CD14-positive monocyte (primary cell): ENCODE measurements at regions not wholly inside any gene's neighbourhood (a gene's known extent, or its start where the extent isn't known, plus 50 kb on each side); places are given as distances from the start of the nearest gene placed in this dataset.

Source experiments
- DNase-seq, 3 donors: peaks; one replicate each; pipeline ENCODE4 v3.0.0-alpha.2; 2011 to 2022
- H2AFZ ChIP-seq: 2 replicates; pipeline ENCODE4 v1.6.0; 2012; ENCODE audit warnings: mild to moderate bottlenecking, low read depth, low read length, inconsistent platforms; ENCODE audit not compliant: insufficient read depth, poor library complexity, severe bottlenecking
- H3K27ac ChIP-seq, 2 donors: 1 replicate in 1 of 2; 2 replicates in 1 of 2; pipeline ENCODE4 v1.5.1; 2012 to 2013; ENCODE audit warnings: low read length in 2 of 2, control low read depth in 1 of 2, inconsistent platforms in 1 of 2, low read depth in 1 of 2, mild to moderate bottlenecking in 1 of 2
- H3K27me3 ChIP-seq, 2 donors: one replicate each; pipeline versions ENCODE4 v1.6.0 to v1.6.1; 2011 to 2013; ENCODE audit warnings: low read length in 2 of 2; ENCODE audit not compliant: control insufficient read depth in 2 of 2, insufficient read depth in 2 of 2
- H3K36me3 ChIP-seq, 2 donors: replicated peaks in 1 of 2; 1 replicate in 1 of 2; 2 replicates in 1 of 2; pipeline versions ENCODE4 v1.5.1 to v1.6.1; 2012 to 2013; ENCODE audit warnings: low read length in 2 of 2, control low read depth in 1 of 2, inconsistent platforms in 1 of 2, mild to moderate bottlenecking in 1 of 2; ENCODE audit not compliant: insufficient read depth in 2 of 2, control insufficient read depth in 1 of 2
- H3K4me1 ChIP-seq, 2 donors: 1 replicate in 1 of 2; 2 replicates in 1 of 2; pipeline versions ENCODE4 v1.5.1 to v1.6.1; 2012 to 2013; ENCODE audit warnings: low read length in 2 of 2, control low read depth in 1 of 2, inconsistent platforms in 1 of 2, mild to moderate bottlenecking in 1 of 2, moderate library complexity in 1 of 2; ENCODE audit not compliant: insufficient read depth in 2 of 2, control insufficient read depth in 1 of 2
- H3K4me2 ChIP-seq: replicated peaks from 2 replicates; pipeline ENCODE3; 2012; ENCODE audit warnings: low read length, moderate library complexity, mild to moderate bottlenecking; ENCODE audit not compliant: poor library complexity, severe bottlenecking; ENCODE audit errors: extremely low read depth
- H3K4me3 ChIP-seq, 3 experiments: fragments of 200-600 bp in 1 of 3; sonication (generic) in 1 of 3; replicated peaks in 1 of 3; 1 replicate in 2 of 3; 2 replicates in 1 of 3; pipeline ENCODE4 v1.5.1; 2011 to 2013; ENCODE audit warnings: low read length in 3 of 3, mild to moderate bottlenecking in 3 of 3, control low read depth in 2 of 3, low read depth in 2 of 3, inconsistent platforms in 1 of 3, moderate library complexity in 1 of 3
- H3K79me2 ChIP-seq: 2 replicates; pipeline ENCODE4 v1.6.0; 2012; ENCODE audit warnings: mild to moderate bottlenecking, control low read depth, inconsistent platforms, low read length, moderate library complexity; ENCODE audit not compliant: insufficient read depth
- H3K9ac ChIP-seq: 2 replicates; pipeline ENCODE4 v1.6.0; 2017; ENCODE audit warnings: low read length, mild to moderate bottlenecking; ENCODE audit not compliant: insufficient read depth, poor library complexity, severe bottlenecking
- H3K9me3 ChIP-seq, 2 donors: replicated peaks in 1 of 2; 1 replicate in 1 of 2; 2 replicates in 1 of 2; pipeline versions ENCODE4 v1.5.1 to v1.6.1; 2012 to 2013; ENCODE audit warnings: low read length in 2 of 2, control low read depth in 1 of 2; ENCODE audit not compliant: control insufficient read depth in 1 of 2, insufficient read depth in 1 of 2
- H4K20me1 ChIP-seq: 2 replicates; pipeline ENCODE4 v1.6.0; 2012; ENCODE audit warnings: mild to moderate bottlenecking, low read length, control low read depth, moderate library complexity; ENCODE audit not compliant: insufficient read depth
- H3K27ac Mint-ChIP-seq, 7 donors: one replicate each; pipeline ENCODE4 v1.8.0; 2020; ENCODE audit warnings: mild to moderate bottlenecking in 7 of 7, mixed read lengths in 7 of 7, moderate library complexity in 6 of 7, inconsistent platforms in 2 of 7
- H3K27me3 Mint-ChIP-seq, 3 donors: one replicate each; pipeline ENCODE4 v1.8.0; 2021 to 2022; ENCODE audit warnings: low read depth in 3 of 3, mild to moderate bottlenecking in 3 of 3, mixed read lengths in 3 of 3, moderate library complexity in 3 of 3, inconsistent platforms in 1 of 3
- H3K36me3 Mint-ChIP-seq, 2 donors: one replicate each; pipeline ENCODE4 v1.8.0; 2020; ENCODE audit warnings: mixed read lengths in 2 of 2, inconsistent platforms in 1 of 2, mild to moderate bottlenecking in 1 of 2
- H3K4me1 Mint-ChIP-seq: one replicate; pipeline ENCODE4 v1.8.0; 2020; ENCODE audit warnings: mild to moderate bottlenecking, mixed read lengths
- H3K4me3 Mint-ChIP-seq, 2 donors: one replicate each; pipeline ENCODE4 v1.8.0; 2020; ENCODE audit warnings: mild to moderate bottlenecking in 2 of 2, mixed read lengths in 2 of 2, moderate library complexity in 1 of 2
- H3K9me3 Mint-ChIP-seq, 7 donors: one replicate each; pipeline ENCODE4 v1.8.0; 2020 to 2022; ENCODE audit warnings: mixed read lengths in 7 of 7, mild to moderate bottlenecking in 6 of 7, moderate library complexity in 6 of 7, inconsistent platforms in 2 of 7
- CTCF ChIP-seq: fragments of 200-600 bp; IDR thresholded peaks from one replicate; pipeline ENCODE4 v1.8.0; 2022; ENCODE audit warnings: antibody characterized with exemption, mild to moderate bottlenecking
- WGBS: methylation state at CpG from one replicate; pipeline ENCODE4 v1.1.5; 2013; ENCODE audit warnings: missing lambda C conversion rate; ENCODE audit not compliant: insufficient coverage; 5-methylcytosine and 5-hydroxymethylcytosine counted together
- intact Hi-C, 2 donors: fragments of 100-400 bp; cut with micrococcal nuclease; formaldehyde crosslinking; loops; one replicate each; pipeline versions ENCODE4 v1.15.0 to v1.15.1; 2023

- no peaks in the 10 kb centered on the region for H4K20me1 ChIP-seq
- Mint-ChIP-seq H3K27ac (no peak overlapping the region), H3K4me1 (peaks cover 3% of the 10 kb centered on the region), H3K36me3 (no peaks in the 10 kb centered on the region), H3K27me3 (no peaks in the 10 kb centered on the region), H3K4me3 (no peak overlapping the region), H3K9me3 (peaks cover 3 to 14% (median 9%) of the 10 kb centered on the region in 7 donors)
- H2AFZ ChIP-seq: no peak overlapping the region
- no peaks in the 10 kb centered on the region for H3K27me3 ChIP-seq
- no peak for DNase-seq
- H3K9ac ChIP-seq: no peak overlapping the region
- no peak for TF ChIP-seq CTCF
- no peak overlapping the region for H3K27ac ChIP-seq
- H3K4me2 ChIP-seq: no peak overlapping the region
- no peaks in the 10 kb centered on the region for H3K4me1 ChIP-seq
- H3K36me3 ChIP-seq: no peaks in the 10 kb centered on the region
- H3K79me2 ChIP-seq: no peaks in the 10 kb centered on the region
- peaks cover 14 to 18% of the 10 kb centered on the region in 2 donors for H3K9me3 ChIP-seq
- no peak overlapping the region for H3K4me3 ChIP-seq
- intact Hi-C loops: no loop called here
- 100% methylated on average over 1 of the region's 1 CpG for WGBS
Measured at GRCh38 chr13:106187101-106187500, 348.4 kb downstream of the EFNB2 start.

GRCh38 chr13:106186366-106187030, 349.0 kb downstream of the EFNB2 start:
- Histone ChIP-seq H2AFZ (no peak overlapping the region), H3K4me2 (no peak overlapping the region), H3K9ac (no peak overlapping the region), H4K20me1 (no peaks in the 10 kb centered on the region), H3K36me3 (no peaks in the 10 kb centered on the region), H3K27ac (no peak overlapping the region), H3K4me1 (no peaks in the 10 kb centered on the region), H3K9me3 (peaks cover 14 to 17% of the 10 kb centered on the region in 2 donors), H3K79me2 (no peaks in the 10 kb centered on the region), H3K4me3 (no peak overlapping the region), H3K27me3 (no peaks in the 10 kb centered on the region)
- no peak for DNase-seq
- Mint-ChIP-seq H3K9me3 (peaks cover 3 to 14% (median 9%) of the 10 kb centered on the region in 7 donors), H3K4me1 (peaks cover 3% of the 10 kb centered on the region), H3K27ac (no peak overlapping the region), H3K36me3 (no peaks in the 10 kb centered on the region), H3K4me3 (no peak overlapping the region), H3K27me3 (no peaks in the 10 kb centered on the region)
- intact Hi-C loops: no loop called here
- WGBS: 86% methylated on average over 2 of the region's 3 CpGs
- no peak for TF ChIP-seq CTCF
